Nucleus accumbens (tissue), 56 donors: ENCODE measurements at regions not wholly inside any gene's neighbourhood (a gene's known extent, or its start where the extent isn't known, plus 50 kb on each side); places are given as distances from the start of the nearest gene placed in this dataset.
"Not testable (repeated sequence)": the region's sequence is repeated elsewhere in the genome, so short reads cannot be mapped to it uniquely, and the experiment has no call there.

Experiments
- DNase-seq, 56 donors: peaks; one replicate each; lab custom pipeline; 2025; lab: John Stamatoyannopoulos, UW

GRCh38 chr15:61379005-61379404 lies 149.9 kb upstream of the RORA start:
- DNase-seq = no peak

DNA sequence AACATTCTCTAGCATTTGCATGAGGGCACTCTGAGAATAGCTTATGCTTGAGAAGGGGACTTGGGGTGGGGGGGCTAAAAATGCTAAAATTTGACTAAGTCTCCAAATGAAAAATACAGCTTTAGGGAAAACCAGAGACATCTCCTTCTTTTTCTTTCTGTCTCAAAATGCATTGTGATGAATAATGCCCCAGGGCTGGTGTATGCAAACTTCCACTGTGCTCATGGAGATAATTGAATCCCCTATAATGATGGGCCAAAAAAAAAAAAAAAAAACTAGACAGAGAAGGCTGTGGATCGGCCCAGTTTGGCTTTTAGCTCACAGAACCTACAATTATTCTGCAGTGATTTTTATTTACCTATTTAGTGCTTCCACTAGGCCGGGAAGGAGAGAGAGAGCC lies 147.9 kb upstream of the RORA start:
- DNase-seq = no peak

GRCh38 chr15:61376516-61376915 lies 147.4 kb upstream of the RORA start:
- DNase-seq = no peak

GRCh38 chr15:61374848-61375247 lies 145.7 kb upstream of the RORA start:
- DNase-seq = no peak

DNA sequence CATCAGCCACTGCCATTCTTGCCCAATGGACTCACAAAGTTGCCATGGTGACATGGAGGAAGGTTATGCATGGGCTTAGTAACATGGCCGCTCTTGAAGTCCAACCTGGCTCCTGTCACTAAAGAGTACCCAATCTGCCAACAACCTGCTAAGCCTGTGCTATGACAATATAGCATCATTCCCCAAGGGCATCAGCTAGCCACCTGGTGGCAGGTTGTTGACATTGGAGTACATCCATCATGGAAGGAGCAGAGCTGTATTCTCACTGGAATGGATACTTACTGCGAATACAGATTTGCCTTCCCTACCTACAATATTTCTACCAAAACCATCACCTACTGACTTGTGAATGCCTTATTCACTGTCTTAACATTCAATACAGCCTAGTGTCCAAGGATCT lies 138.9 kb upstream of the RORA start:
- no peak for DNase-seq

GRCh38 chr15:61364871-61365270 lies 135.8 kb upstream of the RORA start:
- no peak for DNase-seq

GRCh38 chr15:61362912-61363311 lies 133.8 kb upstream of the RORA start:
- DNase-seq = not testable (repeated sequence)

- DNase-seq = no peak
Observed at GRCh38 chr15:61344293-61344692, 115.2 kb upstream of the RORA start.

GRCh38 chr15:61342390-61342789 lies 113.3 kb upstream of the RORA start:
- DNase-seq = no peak

DNA sequence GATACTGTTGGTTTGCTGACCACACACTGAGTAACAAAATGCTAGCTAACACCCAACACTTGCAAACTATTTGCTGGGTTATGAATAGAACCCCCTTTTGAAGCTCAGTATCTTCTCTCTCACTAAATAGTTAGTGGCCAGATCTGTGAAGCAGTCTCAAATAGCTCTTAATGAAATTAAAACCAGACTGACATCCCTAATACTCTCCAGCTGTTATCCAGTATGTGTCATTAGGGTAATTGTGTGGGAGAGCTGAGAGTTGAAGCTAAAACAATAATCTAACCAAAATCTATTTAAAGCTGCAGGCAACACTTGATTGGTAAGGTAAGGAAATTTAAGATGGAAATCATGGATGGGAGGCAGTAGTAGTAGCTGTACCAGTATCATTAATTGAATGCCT lies 110.4 kb upstream of the RORA start:
- no peak for DNase-seq

DNA sequence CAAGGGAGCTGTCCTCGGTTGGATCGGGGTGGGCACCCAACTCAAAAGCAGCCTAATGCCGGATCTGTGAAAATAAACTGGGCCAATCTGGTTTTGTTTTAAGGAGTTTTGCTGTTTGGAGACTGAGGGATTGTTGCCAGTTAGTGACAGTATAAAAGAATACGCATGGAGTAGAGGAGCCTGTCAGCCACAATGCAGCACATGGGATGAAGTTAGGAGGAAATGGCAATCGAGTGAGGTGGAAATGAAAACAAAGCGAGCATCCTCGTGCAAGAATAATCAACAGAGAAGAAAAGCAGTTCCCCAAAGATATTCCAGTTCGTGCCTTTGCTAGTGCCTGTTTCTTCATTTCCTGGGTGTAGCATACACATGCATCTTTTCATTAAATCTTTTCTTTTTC lies 108.4 kb upstream of the RORA start:
- no peak for DNase-seq

- no peak for DNase-seq
Observed at GRCh38 chr15:61336026-61336638, 107.0 kb upstream of the RORA start.

DNA sequence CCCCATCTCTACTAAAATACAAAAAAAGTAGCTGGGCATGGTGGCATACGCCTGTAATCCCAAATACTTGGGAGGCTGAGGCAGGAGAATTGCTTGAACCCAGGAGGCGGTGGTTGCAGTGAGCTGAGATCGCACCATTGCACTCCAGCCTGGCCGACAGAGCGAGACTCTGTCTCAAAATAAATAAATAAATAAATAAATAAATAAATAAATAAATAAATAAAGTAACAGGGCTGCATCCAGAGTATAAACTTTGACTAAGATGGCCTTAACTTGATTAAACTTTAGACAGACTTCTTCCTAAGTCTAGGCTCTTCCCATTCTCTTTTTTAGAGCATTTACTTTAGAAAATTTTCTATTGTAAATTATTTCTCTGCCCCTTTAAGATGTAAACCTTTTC lies 105.6 kb upstream of the RORA start:
- not testable (repeated sequence) for DNase-seq

GRCh38 chr15:61331019-61331418 lies 101.9 kb upstream of the RORA start:
- DNase-seq = no peak

- DNase-seq = no peak
Observed at GRCh38 chr15:61327019-61327631, 98.0 kb upstream of the RORA start.

GRCh38 chr15:61319892-61320291 lies 90.8 kb upstream of the RORA start:
- no peak for DNase-seq

DNA sequence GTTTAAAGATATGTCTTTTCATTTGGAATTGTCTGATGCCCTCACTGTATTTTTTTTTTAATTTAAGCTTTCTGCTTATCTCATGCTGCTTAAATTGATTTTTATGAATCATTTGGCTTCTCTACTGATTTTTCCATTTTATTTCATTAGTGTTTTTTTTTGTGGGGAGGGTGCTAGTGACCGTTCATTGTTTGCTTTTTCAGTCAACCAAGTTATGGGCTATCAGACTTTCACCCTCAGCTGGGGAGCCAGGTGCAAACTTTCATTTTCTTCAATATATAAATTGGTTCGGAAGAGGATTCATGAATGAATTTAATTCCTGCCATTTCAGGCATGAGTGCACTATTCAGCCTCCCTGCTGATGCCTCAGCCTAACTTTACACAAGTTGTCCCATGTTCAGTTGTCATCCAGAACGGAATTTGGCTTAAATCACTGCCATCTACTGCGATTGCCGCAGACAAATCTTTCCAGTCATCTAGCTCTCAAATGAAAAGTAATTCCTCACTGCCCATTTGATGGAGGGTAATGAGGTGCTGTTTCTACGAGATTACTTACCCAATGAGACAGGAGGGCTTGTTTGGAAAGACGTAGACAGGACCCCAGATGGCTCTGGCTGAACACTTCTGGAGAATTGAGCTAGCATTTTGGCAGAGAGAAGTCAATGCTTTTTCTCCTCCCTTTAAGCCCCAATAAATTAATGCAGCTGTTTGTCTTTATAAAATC lies 89.9 kb upstream of the RORA start:
- DNase-seq = no peak

DNA sequence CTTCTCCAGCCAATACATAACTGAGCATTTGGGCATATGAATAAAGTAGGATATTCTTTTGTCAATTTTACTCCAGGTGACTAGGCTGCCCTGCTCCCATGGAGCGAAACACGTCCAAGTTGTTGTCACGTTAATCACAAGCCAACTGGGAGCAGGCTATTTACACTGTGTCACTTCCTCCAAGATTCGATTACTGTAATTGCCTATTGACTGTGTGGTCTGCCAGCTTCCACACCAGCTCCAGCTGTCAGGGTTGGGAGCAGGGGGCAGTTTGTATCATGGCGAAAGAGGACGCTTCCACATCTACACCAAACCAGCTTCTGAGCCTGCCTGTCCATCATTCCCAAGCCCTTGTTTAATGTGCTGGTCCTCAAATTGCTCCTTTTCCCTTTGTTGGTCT lies 89.2 kb upstream of the RORA start:
- DNase-seq = no peak

DNA sequence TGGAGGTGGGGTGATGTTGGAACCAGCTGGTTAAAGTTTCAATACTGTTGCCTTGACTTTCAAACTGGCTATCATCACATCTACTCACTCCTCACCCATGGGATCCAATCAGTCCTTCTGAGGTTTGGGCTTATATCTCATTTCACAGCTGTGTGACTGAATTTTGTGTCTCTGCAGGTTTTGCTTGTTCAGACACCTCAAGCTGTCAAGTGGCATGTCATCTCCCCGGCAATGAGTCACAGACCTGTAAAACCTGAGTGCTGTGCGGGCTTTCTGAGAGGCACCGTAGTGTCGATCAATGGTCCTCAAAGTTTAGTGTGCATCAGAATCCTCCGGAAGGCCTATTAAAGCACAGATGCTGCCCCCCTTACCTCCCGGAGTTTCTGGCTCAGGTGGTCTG lies 86.4 kb upstream of the RORA start:
- peak in 10 of 56 donors; percentile 1 to 22 (median 6) for DNase-seq

DNA sequence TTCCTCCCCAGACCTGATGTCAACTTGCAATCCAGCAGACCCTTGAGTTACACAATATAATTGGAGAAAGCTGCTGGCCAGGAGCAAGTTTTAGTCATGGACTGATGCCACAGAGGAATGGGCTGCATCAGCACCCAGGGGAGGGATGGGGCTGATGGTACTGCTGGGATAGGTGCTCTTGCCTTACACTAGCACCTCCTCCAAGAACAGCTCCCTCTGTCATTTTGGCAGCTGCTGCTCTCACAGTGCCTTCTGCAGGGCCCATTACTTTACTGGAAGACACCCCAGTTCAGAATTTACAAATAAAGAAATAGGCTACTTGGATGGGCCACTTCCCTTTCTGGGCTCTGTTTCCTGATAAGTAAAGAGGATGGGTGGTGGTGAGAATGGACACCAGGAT lies 85.3 kb upstream of the RORA start:
- no peak for DNase-seq

DNA sequence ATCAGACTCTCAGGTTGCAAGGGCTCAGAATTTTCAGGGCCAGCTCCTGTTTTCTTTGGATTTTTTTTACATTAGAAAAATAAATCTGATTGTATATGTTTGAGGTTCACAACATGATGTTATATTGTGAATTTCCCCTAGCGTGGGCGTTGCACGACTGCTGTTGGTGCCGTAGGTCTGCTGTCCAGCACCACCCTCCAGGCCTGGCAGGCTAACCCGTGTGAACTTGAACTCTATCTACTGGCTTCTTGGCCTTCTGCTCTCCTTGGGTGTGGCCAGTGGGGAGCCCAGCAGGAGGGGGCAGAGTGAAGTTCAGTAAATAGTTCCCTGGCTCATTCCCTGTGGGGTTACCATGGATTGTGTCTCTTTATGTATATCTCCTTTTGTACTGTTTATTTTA lies 80.5 kb upstream of the RORA start:
- no peak for DNase-seq

- DNase-seq = no peak
Observed at GRCh38 chr15:61309031-61309511, 80.0 kb upstream of the RORA start.
